HG03139 (cell line): ENCODE measurements at regions not wholly inside any gene's neighbourhood (a gene's known extent, or its start where the extent isn't known, plus 50 kb on each side); places are given as distances from the start of the nearest gene placed in this dataset.
"Not testable (repeated sequence)": the region's sequence is repeated elsewhere in the genome, so short reads cannot be mapped to it uniquely, and the experiment has no call there.

ENCODE experiments used
- ATAC-seq: cut with Tn5 transposase; IDR thresholded peaks from one replicate; pipeline ENCODE4 v1.9.1; 2021; ENCODE audit not compliant: unreplicated experiment

DNA sequence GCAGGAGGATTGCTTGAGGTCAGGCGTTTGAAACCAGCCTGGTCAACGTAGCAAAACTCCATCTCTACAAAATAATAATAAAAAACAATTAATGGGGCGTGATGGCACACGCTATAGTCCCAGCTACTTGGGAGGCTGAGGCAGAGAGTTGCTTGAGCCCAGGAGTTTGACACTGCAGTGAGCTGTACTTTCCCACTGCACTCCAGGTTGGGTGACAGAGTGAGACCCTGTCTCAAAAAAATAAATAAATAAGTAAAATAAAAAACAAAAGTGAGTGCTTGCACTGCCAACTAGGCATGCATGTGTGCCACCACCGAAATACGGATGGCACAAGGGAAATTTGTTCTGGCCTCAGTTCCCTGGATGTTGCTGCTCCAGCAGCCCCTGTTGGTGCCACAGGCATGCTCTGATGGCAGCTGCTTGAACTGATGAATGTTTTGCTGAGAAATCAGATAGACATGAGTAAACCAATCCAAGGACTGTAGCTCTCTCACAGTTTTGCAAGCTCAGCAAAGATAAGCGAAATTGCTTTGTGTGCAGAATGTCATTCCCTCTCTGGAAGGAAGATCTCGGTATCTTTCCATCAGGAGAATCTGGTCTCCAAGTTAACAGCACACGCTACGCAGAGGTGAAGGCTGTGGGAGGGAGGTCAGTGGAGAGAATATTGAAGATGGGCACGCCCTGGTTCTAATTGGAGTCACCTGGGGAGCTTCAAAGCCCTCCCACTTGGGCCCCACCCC, 188.0 kb upstream of the SLC24A3 start:
- ATAC-seq, result no peak

DNA sequence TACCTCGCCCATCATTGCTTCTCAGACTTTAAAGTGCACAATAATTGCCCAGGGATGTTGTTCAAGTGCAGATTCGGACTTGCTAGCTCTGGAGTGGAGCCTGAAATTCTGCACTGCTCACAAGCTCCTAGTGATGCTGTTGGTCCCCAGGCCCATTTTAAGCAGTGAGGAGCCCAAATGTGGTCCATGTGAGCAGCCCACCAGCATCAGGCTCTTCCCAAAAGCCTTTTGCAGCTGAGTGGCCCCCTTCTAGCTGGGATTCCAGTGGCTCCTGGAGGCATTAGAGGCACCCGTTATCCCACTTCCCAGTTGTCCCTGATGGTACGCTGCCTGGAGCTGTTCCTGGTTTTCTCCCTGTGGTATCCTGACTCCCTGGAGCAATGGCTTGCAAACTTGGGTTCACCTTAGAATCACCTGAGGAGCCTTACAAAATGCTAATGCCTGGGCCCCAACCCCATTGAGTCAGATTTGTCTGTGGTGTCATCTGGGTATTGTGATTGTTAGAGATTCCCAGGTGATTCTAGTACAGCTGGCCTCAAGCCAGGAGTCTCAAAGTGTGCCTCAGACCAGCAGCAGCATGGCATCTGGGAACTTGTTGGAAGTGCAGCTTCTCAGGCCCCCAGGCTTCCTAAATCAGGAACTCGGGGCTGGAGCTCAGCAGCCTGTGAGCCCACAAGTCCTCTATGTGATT, 186.9 kb upstream of the SLC24A3 start:
- no peak for ATAC-seq

DNA sequence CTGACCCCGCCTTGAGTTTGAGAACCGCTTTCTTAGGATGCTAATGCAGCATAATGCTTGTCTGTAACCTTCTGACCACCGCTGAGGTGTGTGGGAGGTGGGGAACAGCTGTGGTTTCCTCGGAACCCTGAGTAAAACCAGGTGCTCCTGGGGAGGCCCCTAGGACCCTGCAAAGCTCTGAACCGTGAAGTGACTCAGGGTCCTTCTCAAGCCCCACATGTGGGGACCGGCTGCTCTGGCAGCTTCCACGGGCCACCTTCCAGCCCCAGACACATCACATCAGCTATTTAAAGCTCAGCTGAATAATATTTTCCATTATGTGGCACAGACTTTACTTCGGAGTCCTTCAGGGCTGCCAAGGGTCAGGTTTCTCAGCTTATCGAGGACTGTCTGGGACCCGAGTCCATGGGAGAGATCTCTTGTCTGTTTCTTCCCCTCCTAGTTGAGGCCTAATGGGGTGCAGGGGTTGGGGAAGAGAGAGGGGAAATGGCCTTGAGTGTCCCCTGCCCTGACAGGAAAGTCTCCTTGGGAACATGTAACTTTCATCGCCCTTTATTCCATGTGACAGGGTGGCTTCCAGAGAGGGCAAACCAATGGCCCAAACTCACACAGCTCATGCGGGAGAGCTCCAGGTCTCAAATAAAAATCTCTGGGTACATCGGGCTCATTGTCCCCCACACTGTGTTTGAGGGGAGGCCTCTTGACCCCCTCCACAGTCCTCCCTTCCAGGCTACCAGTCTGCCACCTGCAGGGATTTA, 186.1 kb upstream of the SLC24A3 start:
- ATAC-seq, result peak; percentile 64

DNA sequence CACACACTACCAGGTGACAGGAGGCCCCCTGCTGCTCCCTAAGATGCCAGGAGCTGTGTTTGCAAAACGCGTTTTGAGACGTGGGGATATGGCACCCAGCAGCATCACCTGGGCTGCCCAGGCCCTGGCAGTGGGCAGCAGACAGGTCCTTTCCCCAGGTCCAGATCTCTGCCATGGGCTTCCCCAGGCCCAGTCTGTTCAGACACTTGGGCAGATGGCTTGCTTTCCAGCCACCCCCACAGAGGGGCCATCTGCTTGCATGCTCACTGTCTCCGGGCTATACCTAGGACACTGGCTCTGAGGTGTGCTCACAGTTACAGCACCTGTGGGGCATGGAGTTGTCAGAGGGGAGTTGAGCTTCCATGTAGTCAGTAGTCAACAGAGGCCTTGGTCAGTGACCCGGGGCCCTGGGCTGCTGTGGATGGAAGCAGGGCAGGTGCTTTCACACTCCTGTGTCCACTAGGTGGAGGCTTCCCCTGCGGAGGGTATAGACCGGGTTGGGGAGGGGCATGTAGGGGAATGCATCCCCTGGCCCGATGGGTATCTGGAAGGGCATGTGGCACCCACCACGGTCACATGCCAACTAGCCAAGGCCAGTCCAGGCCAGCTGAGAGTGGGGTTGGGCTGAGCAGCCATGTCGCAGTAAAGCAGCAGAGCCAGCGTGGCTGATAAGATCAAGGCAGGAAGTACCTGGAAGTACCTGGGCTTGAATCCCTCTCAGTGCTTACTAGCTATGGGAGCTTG, 185.4 kb upstream of the SLC24A3 start:
- no peak for ATAC-seq

DNA sequence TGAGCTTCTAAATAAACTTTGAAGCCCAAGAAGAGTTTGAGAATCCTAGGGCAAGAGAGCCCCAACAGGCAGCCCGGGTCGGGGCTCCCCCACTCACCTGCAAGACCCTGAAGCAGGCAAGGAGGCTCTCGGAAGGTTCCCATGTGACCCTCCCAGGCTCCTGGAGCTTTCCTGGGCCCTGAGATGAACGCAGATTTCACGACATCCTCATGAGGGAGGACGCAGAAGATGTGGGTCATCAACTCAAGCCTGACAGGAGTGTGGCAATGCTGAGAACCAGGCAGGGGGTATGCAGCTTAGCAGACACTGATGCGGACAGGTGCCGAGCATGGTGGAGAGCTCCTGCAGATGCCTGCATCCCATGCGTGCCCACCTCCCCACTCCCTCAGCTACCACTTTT, 184.5 kb upstream of the SLC24A3 start:
- no peak for ATAC-seq

DNA sequence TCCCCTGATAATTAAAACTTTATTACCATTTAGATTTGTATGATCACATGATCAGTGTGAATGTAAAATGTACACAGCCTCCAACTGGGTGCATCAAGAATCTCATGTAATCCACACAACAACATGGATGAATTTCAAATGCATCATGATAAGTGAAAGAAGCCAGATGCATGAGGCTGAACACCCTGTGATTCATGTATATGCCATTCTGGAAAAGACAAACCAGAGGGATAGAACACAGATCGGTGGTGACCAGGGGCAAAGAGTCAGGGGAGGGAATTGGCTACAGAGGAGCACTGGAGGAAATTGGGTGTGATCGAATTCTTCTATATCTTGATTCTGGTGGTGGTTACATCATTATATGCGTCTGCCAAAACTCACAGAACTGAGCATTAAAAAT, 170.7 kb upstream of the SLC24A3 start:
- ATAC-seq, result no peak

DNA sequence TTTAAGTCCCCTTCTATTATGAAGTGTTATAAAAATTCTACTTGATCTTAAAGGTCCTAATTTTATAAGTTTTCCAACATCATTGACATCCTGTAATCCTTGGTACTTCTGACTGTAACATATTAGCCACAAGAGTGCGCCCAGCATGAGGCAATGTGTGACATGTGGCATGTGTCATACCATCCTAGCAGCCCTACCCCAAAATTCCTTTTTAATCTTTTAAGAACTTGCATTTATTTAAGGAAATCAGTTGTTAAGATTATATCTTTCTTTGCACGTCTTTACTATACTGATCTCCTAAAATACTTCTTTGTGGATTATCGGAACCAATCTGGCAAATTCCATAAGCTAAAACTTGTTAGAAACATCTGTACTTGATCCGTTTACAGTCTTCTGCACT, 167.1 kb upstream of the SLC24A3 start:
- ATAC-seq, result no peak

DNA sequence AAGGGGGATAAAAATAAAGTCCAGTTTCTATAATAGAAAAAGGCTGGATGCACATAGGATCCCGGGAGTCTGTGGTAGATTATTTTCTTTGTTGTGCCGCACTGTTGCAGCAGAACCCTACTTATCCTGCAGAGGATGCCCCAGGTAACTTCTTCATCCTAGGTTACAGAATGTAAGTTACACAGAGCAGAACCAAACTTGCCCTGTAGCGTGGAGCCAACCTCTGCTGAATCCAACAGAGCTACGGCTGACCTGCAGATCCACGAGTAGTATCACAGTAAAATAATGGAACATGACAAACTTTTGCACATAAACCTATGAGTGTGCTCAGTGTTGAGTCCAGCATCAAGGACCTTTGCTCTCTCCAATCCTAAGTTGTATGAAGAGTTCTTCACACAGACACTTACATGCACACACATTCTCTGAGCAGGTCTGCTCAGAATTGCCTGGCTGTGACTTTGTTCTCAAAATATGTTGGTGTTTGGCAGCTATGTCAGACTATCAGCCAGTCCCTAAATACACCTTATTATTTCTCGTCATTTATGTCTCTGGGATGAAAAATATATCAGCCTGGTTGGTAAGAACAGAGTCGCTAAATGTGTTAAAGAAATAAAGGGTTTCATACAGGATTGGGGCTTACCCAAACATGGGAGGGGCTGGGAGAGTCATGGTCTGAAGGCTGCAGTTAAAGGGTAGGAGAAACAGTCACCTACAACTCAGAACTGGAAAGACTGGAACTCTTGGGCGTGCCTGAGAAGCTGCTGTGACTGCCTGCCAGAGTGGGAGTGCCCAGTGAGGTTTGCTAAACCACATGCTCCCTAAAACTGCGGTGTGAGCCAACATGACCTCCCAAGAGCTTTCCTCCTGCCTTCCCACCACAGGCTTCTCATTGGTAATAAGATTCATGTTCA, 165.1 kb upstream of the SLC24A3 start:
- no peak for ATAC-seq

- no peak for ATAC-seq
These were observed 164.5 kb upstream of the SLC24A3 start for GRCh38 chr20:19047951-19048296.

- ATAC-seq, result no peak
These were observed 163.4 kb upstream of the SLC24A3 start for GRCh38 chr20:19048995-19049501.

GRCh38 chr20:19049514-19049913, 162.9 kb upstream of the SLC24A3 start:
- ATAC-seq, result no peak

GRCh38 chr20:19056909-19057308, 155.5 kb upstream of the SLC24A3 start:
- no peak for ATAC-seq

DNA sequence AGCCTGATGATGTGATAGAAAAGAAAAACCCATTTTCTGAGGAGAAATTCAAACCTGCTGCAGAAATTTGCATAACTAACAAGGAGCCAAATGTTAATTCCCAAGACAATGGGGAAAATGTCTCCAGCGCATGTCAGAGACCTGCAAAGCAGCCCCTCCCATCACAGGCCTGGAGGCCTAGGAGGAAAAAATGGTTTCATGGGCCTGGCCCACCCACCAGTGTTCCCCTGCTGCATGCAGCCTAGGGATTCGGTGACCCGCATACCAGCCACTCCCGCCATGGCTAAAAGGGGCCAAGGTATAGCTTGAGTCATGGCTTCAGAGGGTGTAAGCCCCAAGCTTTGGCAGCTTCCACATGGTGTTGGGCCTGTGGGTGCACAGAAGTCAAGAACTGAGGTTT, 147.7 kb upstream of the SLC24A3 start:
- not testable (repeated sequence) for ATAC-seq

DNA sequence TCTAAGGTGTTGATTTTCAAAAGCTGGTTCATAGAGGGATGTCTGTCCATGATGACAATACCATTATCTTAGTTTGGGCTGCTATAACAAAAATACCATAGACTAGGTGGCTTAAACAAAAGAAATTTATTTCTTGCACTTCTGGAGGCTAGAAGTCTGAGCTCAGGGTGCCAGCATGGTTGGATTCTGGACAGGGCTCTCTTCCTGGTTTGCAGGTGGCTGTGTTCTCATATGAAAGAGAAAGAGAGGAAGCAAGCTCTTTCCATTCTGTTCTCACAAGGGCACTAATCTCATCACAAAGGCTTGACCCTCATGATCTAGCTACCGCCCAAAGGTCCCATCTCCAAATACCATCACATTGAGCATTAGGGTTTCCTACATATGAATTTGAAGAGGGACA, 144.5 kb upstream of the SLC24A3 start:
- ATAC-seq, result no peak

GRCh38 chr20:19070026-19070425, 142.4 kb upstream of the SLC24A3 start:
- ATAC-seq, result no peak

DNA sequence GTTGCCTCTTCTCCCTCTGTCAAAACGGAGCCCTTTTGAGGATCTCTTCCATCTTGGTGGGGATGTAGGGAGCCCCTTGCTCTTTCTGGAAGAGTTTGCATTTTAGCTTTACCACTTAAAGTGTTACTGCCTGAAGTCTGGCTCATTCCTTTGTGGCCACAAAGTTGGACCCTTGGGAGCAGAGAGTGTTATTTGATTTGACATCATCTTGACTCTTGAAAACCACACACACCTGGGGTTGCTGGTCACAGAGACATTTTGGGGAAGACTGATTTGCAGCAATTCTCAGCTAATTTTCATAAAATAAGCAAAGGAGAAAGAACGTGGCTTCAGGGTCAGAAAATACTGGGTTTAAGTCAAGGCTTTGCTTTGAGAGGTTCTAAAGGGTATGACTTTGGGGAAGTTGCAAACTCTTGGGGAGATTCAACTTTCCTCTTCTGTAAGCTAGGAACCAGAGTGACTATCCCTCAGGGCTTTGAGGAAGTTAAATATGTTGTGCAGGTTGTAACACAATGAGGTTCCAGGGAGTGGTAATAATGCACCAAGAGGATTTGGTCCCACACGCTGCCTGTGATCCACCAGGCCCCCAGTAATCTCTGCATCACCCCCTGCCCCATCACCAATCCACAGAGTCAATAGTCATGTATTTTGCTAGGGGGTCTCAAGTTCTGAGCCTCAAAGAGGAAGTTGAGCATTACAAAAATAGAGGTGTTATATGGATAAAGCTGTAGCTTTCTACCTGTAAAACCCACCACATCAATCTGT, 141.6 kb upstream of the SLC24A3 start:
- no peak for ATAC-seq

DNA sequence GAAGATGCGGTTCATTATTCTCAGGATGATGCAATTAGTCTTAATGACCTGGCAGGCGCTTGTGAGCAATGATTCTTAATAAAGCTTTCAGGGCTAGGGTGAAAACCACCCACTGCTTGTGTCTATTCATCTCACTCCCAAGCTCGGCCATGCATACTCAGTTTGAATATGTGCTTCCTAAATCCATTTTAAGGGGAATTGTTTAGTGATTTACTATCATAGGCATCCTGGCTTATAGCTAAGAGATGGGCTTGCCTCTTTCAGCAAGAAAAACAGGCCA, 141.1 kb upstream of the SLC24A3 start:
- no peak for ATAC-seq

- ATAC-seq, result no peak
These were observed 140.4 kb upstream of the SLC24A3 start for GRCh38 chr20:19071902-19072498.

DNA sequence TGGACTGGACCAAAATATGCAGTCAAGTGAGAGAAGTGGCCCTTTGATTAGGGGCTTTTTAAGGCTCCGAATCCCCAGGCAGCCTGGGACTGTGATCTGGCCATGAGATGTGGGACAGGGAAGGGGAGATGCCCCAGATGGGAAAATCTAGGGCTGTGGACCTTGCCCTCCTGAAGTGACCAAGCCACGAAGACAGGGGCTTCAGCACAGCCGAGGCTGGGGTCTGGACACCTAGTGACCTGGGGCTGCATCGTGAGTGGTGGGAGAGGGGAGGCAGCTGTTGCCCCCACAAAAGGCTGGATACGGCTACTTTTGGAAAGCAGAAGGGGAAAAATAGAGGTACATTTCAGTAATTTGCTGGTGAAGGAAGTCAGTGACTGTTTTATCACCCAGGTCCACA, 139.5 kb upstream of the SLC24A3 start:
- no peak for ATAC-seq
